ENCODE measurements at regions not wholly inside any gene's neighbourhood (a gene's known extent, or its start where the extent isn't known, plus 50 kb on each side); places are given as distances from the start of the nearest gene placed in this dataset.
A peak's percentile ranks its signal among the peaks of the same experiment; 100 is the strongest.

DNA sequence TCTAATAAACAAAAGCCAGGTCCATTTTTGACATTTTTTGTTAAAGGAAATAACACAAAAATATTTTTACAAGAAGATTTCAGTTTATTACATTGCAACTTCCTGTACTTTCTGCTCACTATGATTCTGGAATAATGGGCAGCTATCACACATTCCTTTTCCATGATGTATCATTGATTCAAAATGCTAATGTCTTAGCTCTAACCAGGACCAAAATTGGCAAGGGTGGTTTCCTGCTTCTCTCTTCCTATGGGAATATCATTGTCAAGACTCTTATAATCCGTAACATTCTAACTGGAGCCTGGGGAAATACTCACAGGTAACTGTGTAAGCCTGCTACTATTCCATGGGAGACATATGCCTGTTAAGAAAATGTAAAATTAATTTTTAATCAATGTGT is 218.6 kb downstream of the DCAF12L2 start:
- TF ChIP-seq FOXK2 (IDR thresholded peaks at IDR 0.05): no peak
- TF ChIP-seq FOXA1 (IDR thresholded peaks at IDR 0.05): no peak
- ChIA-PET POLR2A (no interaction called here), CTCF (no interaction called here)
- no peak for DNase-seq (ENCODE audit: extremely low spot score)

DNA sequence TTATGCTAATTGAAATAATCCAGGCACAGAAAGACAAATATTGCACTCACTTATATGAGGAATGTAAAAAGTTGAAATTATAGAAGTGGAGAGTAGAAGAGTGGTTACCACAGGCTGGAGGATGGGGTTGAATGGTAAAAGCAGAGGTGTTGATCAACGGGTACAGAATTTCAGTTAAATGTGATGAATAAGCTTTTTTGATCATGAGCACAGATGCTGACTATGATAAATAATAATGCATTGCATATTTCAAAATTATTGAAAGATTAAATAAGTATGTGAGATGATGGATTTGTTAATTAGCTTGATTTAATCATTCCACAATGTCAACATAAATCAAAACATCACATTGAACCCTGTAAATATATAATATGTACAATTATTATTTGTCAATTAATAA is 213.1 kb downstream of the DCAF12L2 start:
- no peak for DNase-seq (ENCODE audit: extremely low spot score)
- CTCF ChIA-PET: no interaction called here
- TF ChIP-seq HDGF (IDR thresholded peaks at IDR 0.05; ENCODE audit: borderline replicate concordance) (no peak), NFRKB (IDR thresholded peaks at IDR 0.05) (no peak), ELF4 (IDR thresholded peaks at IDR 0.05) (no peak), L3MBTL2 (conservative IDR thresholded peaks at IDR 0.05) (no peak), FOXA1 (IDR thresholded peaks at IDR 0.05) (no peak), FOXM1 (IDR thresholded peaks at IDR 0.05; ENCODE audit: borderline replicate concordance) (no peak), SUZ12 (IDR thresholded peaks at IDR 0.05) (no peak), ZNF384 (IDR thresholded peaks at IDR 0.05) (no peak), FOXK2 (IDR thresholded peaks at IDR 0.05) (no peak), CTBP1 (IDR thresholded peaks at IDR 0.05; ENCODE audit: borderline replicate concordance) (no peak), BHLHE40 (IDR thresholded peaks at IDR 0.05; ENCODE audit: borderline replicate concordance) (no peak)
- TF ChIP-seq, protein P1, sequence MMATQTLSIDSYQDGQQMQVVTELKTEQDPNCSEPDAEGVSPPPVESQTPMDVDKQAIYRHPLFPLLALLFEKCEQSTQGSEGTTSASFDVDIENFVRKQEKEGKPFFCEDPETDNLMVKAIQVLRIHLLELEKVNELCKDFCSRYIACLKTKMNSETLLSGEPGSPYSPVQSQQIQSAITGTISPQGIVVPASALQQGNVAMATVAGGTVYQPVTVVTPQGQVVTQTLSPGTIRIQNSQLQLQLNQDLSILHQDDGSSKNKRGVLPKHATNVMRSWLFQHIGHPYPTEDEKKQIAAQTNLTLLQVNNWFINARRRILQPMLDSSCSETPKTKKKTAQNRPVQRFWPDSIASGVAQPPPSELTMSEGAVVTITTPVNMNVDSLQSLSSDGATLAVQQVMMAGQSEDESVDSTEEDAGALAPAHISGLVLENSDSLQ (IDR thresholded peaks at IDR 0.05): no peak
- POLR2A ChIA-PET: no interaction called here

- TF ChIP-seq ELF4 (IDR thresholded peaks at IDR 0.05): no peak
- no peak for TF ChIP-seq ARNT (IDR thresholded peaks at IDR 0.05)
- TF ChIP-seq FOXK2 (IDR thresholded peaks at IDR 0.05): no peak
- TF ChIP-seq TARDBP (IDR thresholded peaks at IDR 0.05): no peak
- TF ChIP-seq FOXA1 (IDR thresholded peaks at IDR 0.05): no peak
- no peak for TF ChIP-seq L3MBTL2 (conservative IDR thresholded peaks at IDR 0.05)
- no peak for TF ChIP-seq NFRKB (IDR thresholded peaks at IDR 0.05)
- ChIA-PET CTCF (no interaction called here), POLR2A (no interaction called here)
- DNase-seq (ENCODE audit: extremely low spot score): no peak
Measured at GRCh38 chrX:125953814-125954213, 212.3 kb downstream of the DCAF12L2 start.

DNA sequence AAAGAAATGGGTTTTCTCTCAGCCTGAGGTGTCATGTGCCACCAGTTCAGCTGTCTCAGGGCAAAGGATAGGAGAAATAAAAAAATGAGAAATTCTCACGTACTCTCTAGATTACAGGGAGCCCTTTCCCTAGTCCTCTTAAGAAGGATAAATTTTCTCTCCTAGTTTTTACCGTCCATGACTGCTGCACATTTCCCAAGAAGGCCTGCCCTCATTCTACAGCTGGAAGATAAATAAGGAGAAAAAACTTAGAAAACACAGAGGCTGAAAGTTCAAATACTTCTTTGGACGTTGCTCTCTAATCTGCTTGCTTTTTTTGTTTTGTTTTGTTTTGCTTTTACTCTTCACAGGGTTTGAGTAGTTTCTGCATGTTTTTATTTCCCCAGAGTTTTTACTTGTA is 211.9 kb downstream of the DCAF12L2 start:
- CTCF ChIA-PET: no interaction called here

GRCh38 chrX:125977851-125978250 is 188.2 kb downstream of the DCAF12L2 start:
- no peak for DNase-seq (ENCODE audit: extremely low spot score)
- ChIA-PET CTCF (no interaction called here), POLR2A (no interaction called here)
- TF ChIP-seq ZNF384 (IDR thresholded peaks at IDR 0.05): no peak
- TF ChIP-seq L3MBTL2 (conservative IDR thresholded peaks at IDR 0.05): no peak
- TF ChIP-seq HDGF (IDR thresholded peaks at IDR 0.05; ENCODE audit: borderline replicate concordance): no peak
- TF ChIP-seq ARNT (IDR thresholded peaks at IDR 0.05): no peak
- TF ChIP-seq ELF4 (IDR thresholded peaks at IDR 0.05): no peak
- TF ChIP-seq SUZ12 (IDR thresholded peaks at IDR 0.05): no peak
- no peak for TF ChIP-seq FOXM1 (IDR thresholded peaks at IDR 0.05; ENCODE audit: borderline replicate concordance)
- TF ChIP-seq, protein P1 (IDR thresholded peaks at IDR 0.05): no peak
- TF ChIP-seq TARDBP (IDR thresholded peaks at IDR 0.05): no peak

More for the DNA sequence above, 211.9 kb downstream of the DCAF12L2 start:
- POLR2A ChIA-PET: no interaction called here
- TF ChIP-seq NFRKB (IDR thresholded peaks at IDR 0.05): no peak
- no peak for TF ChIP-seq SUZ12 (IDR thresholded peaks at IDR 0.05)
- TF ChIP-seq, protein P1 (IDR thresholded peaks at IDR 0.05): no peak
- no peak for TF ChIP-seq ZNF384 (IDR thresholded peaks at IDR 0.05)
- no peak for TF ChIP-seq ARNT (IDR thresholded peaks at IDR 0.05)
- TF ChIP-seq FOXA1 (IDR thresholded peaks at IDR 0.05): no peak
- no peak for TF ChIP-seq L3MBTL2 (conservative IDR thresholded peaks at IDR 0.05)
- no peak for TF ChIP-seq CTBP1 (IDR thresholded peaks at IDR 0.05; ENCODE audit: borderline replicate concordance)
- no peak for TF ChIP-seq LEF1 (IDR thresholded peaks at IDR 0.05; ENCODE audit: borderline replicate concordance)
- no peak for TF ChIP-seq BHLHE40 (IDR thresholded peaks at IDR 0.05; ENCODE audit: borderline replicate concordance)
- TF ChIP-seq TARDBP (IDR thresholded peaks at IDR 0.05): no peak
- no peak for TF ChIP-seq SP1 (IDR thresholded peaks at IDR 0.05)
- no peak for TF ChIP-seq ELF4 (IDR thresholded peaks at IDR 0.05)
- TF ChIP-seq HDGF (IDR thresholded peaks at IDR 0.05; ENCODE audit: borderline replicate concordance): no peak
- TF ChIP-seq FOXK2 (IDR thresholded peaks at IDR 0.05): no peak
- TF ChIP-seq FOXM1 (IDR thresholded peaks at IDR 0.05; ENCODE audit: borderline replicate concordance): no peak
- DNase-seq (ENCODE audit: extremely low spot score): no peak

DNA sequence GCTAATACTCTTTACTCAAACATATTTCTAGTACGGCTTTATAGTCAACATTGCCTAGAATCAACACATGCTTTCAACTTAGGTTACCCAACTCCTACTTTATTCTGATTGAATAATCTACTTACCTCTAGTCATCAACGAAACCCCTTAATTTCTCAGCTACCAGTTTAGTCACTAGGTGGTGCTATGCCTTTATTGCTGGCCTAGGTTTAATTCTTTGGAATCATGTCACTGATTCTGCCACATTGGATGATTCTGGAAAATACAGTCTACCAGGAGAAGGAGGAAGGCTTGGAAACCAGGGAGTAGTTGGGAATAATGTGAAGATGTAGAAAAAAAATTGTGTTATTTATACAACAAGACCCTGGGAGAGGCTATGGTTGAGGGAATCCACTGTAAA is 167.7 kb downstream of the DCAF12L2 start:
- TF ChIP-seq SUZ12 (IDR thresholded peaks at IDR 0.05) (no peak), ZNF384 (IDR thresholded peaks at IDR 0.05) (no peak), FOXM1 (IDR thresholded peaks at IDR 0.05; ENCODE audit: borderline replicate concordance) (no peak), LEF1 (IDR thresholded peaks at IDR 0.05; ENCODE audit: borderline replicate concordance) (no peak), ARNT (IDR thresholded peaks at IDR 0.05) (no peak), SP1 (IDR thresholded peaks at IDR 0.05) (no peak)
- DNase-seq (ENCODE audit: extremely low spot score): peak; percentile 16
- CTCF ChIA-PET: no interaction called here
- POLR2A ChIA-PET: no interaction called here

DNA sequence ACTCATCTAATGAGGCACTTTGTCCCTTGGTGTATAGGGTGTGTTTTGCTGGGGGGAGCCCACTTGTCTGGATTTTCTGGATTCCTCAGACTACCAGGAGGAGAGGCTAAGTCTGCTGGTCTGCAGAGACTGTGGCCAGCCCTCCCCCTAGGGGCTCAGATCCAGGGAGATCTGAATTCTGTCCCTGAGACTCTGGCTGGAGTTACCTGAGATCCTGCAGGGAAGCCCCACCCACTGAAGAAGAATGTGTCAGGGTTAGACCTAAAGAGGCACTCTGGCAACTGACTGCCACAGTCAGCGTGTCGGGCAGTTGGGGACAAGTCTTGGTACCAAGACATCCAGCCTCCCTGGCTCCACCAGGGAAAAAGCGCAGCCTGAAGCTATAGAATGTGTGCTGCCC is 138.9 kb downstream of the DCAF12L2 start:
- ChIA-PET POLR2A (no interaction called here), CTCF (no interaction called here)
- no peak for DNase-seq (ENCODE audit: extremely low spot score)
- TF ChIP-seq, protein P1 (IDR thresholded peaks at IDR 0.05): no peak
- TF ChIP-seq FOXM1 (IDR thresholded peaks at IDR 0.05; ENCODE audit: borderline replicate concordance): no peak
- TF ChIP-seq CTBP1 (IDR thresholded peaks at IDR 0.05; ENCODE audit: borderline replicate concordance): no peak
- no peak for TF ChIP-seq ZNF384 (IDR thresholded peaks at IDR 0.05)
- TF ChIP-seq ELF4 (IDR thresholded peaks at IDR 0.05): no peak
- TF ChIP-seq HDGF (IDR thresholded peaks at IDR 0.05; ENCODE audit: borderline replicate concordance): no peak
- TF ChIP-seq NFRKB (IDR thresholded peaks at IDR 0.05): no peak
- TF ChIP-seq SUZ12 (IDR thresholded peaks at IDR 0.05): no peak
- TF ChIP-seq FOXA1 (IDR thresholded peaks at IDR 0.05): no peak
- no peak for TF ChIP-seq ARNT (IDR thresholded peaks at IDR 0.05)
- no peak for TF ChIP-seq LEF1 (IDR thresholded peaks at IDR 0.05; ENCODE audit: borderline replicate concordance)
- TF ChIP-seq FOXK2 (IDR thresholded peaks at IDR 0.05): no peak
